Testis (tissue), 2 donors: ENCODE measurements at regions not wholly inside any gene's neighbourhood (a gene's known extent, or its start where the extent isn't known, plus 50 kb on each side); places are given as distances from the start of the nearest gene placed in this dataset.
"Not testable (repeated sequence)": the region's sequence is repeated elsewhere in the genome, so short reads cannot be mapped to it uniquely, and the experiment has no call there.

Experiments
- POLR2A ChIP-seq: fragments of 450-650 bp; IDR thresholded peaks from one replicate; pipeline ENCODE4 v1.6.1; 2017; ENCODE audit warnings: antibody characterized with exemption, mild to moderate bottlenecking, moderate library complexity
- TF ChIP-seq, protein P1 (sequence below), 3 experiments: fragments of 450-650 bp in 2 of 3; fragments of 200-600 bp in 1 of 3; sonication (generic) in 1 of 3; IDR thresholded peaks; one replicate each; pipeline ENCODE4 v1.5.1; 2016 to 2019; ENCODE audit warnings: antibody characterized with exemption in 3 of 3, mild to moderate bottlenecking in 2 of 3, moderate library complexity in 1 of 3

DNA sequence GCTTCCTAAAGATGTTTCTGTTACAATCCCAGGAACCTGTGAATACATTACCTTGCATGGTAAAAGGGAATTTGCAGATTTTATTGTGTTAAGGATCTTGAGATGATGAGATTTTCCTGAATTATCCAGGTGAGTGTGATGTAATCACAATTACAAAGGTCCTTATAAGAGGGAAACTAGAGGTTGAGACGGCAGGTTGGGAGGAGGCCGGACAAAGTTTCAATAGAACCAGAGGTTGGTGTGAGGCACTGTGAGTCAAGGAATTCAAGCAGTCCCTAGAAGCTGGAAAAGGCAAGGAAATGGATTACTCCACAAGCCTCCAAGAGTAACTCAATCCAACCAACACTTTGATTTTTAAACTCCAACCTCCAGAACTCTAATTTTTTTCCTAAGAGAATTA, 65.9 kb upstream of the C1QTNF3 start:
- TF ChIP-seq, protein P1, sequence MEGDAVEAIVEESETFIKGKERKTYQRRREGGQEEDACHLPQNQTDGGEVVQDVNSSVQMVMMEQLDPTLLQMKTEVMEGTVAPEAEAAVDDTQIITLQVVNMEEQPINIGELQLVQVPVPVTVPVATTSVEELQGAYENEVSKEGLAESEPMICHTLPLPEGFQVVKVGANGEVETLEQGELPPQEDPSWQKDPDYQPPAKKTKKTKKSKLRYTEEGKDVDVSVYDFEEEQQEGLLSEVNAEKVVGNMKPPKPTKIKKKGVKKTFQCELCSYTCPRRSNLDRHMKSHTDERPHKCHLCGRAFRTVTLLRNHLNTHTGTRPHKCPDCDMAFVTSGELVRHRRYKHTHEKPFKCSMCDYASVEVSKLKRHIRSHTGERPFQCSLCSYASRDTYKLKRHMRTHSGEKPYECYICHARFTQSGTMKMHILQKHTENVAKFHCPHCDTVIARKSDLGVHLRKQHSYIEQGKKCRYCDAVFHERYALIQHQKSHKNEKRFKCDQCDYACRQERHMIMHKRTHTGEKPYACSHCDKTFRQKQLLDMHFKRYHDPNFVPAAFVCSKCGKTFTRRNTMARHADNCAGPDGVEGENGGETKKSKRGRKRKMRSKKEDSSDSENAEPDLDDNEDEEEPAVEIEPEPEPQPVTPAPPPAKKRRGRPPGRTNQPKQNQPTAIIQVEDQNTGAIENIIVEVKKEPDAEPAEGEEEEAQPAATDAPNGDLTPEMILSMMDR (IDR thresholded peaks at IDR 0.05) = not testable (repeated sequence)
- not testable (repeated sequence) for TF ChIP-seq POLR2A
